GM18870 (cell line): ENCODE measurements at regions not wholly inside any gene's neighbourhood (a gene's known extent, or its start where the extent isn't known, plus 50 kb on each side); places are given as distances from the start of the nearest gene placed in this dataset.

Experiments
- ATAC-seq: cut with Tn5 transposase; IDR thresholded peaks from one replicate; pipeline ENCODE4 v1.9.1; 2021; ENCODE audit warnings: moderate library complexity; ENCODE audit not compliant: unreplicated experiment

DNA sequence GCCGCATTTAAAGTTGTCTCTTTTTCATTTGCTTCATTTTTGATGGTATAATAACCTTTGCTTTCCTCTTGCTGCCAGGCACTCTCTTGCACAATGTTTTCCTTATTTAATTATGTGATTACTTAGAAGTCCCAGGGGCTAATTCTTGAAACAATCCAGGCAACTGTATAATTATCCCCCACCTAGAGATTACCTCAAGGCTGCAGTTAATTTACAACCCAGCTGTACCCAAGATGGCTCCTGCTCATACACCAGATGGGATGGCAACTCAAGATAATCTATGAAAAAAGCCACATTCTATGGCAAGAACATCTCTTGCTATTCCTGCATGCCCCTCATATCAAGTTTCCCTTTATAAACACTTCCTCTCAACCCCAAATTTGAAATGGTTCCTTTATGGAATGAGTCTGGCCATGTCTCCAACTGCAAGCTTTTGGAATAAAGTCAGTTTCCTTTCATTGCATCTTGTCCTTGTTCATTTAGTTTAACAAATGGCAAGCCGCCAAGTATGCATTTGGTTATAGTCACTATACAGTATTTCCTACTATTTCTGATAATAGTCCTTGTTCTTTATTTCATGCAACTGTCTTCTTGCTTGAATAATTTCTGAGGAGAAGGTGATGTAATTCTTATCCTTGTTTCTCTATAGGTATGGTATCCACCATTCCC is 1042.6 kb downstream of the PLA2G4A start:
- ATAC-seq: no peak

DNA sequence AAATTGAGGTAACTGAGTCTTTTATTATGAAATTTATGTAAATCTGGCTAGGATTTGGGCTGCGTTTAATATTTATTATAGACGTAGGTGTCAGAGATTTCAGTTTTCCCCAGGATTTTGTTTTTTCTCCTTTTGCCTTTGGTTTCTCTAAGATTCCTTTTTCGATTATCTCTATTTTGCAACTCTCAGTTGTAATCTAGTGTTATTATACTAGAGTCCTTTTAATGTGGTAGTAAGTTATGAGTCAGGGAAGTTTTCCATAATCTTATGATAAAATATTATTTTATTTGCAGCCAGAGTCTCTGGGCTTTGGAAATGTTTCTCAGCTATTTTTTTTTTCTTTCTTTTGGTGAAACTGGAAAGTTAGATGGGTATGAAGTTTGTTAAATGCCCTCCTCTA is 1043.8 kb downstream of the PLA2G4A start:
- no peak for ATAC-seq

DNA sequence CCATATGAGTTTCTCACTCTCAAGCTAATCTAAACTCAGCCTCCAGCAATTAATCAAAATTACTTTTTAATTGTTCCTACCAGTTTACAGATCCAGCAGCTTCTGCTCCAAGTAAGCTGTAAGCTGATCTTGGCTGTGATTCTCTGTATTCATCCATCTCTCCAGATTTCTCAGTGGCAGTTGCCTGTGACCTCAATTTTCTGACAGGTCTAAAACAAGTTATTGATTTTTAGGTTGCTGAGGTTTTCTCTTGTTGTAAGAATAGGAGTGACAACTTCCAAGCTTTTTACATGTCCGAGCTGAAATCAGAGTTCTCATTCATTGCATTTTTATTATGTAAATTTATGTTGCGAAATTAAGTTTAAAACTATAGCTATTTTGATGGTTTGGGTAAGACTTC is 1044.4 kb downstream of the PLA2G4A start:
- no peak for ATAC-seq

DNA sequence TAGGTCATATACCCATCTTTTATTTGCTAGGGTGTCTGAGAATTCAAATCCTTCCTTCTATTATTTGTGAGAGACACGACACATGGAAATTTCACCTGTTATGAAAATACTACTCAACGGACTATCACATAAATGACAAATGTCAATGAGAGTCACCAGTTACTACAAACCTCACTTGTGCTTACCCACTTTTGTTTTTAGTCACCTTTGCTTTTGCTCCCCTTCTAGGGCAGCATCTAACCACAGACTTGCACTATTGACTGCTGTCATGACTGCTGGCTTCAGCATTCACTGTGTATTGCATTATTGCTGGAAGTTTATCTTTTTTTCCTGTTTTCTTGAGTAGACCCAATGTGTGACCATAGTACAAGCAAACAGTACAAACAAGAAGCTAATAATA is 1048.0 kb downstream of the PLA2G4A start:
- peak; percentile 80 for ATAC-seq

DNA sequence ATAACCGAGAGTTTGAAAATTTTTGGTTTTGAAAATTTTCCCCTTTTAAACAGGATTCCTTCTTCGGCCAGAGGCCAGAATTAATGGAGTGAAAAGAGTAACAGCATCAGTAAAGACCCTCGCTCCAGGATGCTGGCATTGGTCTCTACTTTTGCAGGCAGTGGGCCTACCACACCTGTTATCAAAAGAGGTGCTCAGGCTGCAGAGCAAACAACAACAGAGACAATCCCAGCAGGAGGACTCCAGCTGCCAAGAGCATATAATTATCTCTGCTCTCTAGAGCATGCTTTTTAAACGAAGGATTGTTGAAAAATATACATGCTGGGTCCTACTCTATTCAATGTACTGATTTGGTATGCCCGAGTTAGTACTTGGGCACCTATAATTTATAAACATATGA is 1048.5 kb downstream of the PLA2G4A start:
- ATAC-seq: no peak

DNA sequence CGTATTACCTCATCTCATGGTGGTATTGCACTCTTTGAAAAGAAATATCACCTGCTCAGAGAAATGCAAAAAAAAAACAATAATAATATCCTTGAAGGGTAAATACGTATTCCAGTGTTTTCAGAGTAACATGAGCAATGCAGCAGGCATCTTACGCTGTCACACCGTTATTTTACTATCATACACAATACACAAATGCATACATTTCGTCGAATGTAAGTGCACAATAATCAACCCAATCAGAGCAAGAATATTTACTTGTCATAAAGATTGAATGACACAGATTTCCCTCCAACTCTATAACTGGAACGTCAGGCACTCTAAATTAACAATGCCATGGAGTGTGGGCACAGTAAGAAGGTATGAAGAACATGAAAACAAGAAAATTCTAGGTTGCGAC is 1050.1 kb downstream of the PLA2G4A start:
- ATAC-seq: no peak

DNA sequence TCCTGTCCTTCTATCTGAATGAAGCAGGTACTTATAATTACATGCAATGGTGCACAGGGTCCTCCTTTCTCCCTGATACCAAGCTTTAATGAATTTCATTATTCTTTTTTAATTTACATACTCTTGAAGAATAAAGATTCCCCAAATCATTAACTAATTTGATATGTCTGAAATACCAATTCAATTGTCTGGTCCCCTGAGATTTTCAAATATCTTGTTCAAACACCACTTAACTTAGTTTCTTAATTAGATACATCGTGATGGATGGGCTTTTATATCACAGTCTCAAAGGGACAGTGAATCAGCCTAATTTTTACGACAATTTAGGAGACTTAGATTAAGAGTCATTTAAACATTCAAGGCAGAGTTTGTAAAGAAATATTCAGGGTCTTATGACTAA is 1054.6 kb downstream of the PLA2G4A start:
- ATAC-seq: no peak

DNA sequence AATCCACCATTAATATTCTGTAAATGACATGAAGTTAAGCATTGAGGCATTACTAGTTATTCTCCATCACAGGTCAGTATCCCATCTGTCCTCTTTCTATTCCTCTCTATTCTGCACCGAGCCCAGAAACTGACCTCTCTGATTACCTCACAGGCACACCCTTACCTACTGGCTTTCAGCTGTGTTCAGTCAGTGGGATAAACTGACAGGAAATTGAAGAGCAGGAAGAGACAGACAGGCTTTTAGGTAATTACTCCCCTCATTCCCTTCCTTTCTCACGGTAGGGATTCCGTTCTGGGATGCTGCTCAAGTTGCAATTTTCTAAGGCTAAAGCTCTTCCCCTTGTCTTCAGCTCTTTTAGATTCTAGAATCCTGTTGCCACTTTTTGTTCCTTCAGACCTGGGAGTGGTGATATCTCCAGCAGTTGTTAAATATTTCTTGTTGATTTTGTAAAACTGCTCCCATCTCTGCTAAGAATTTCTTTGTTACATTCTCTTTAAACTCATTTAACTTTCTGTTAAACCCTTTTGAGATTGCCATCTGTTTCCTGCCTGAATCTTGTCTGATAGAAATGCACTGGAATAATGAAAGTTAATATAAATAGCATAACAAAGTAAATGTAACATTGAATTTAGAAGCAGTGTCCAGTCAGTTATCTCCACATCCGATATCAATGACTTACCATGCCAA is 1063.4 kb downstream of the PLA2G4A start:
- ATAC-seq: no peak

DNA sequence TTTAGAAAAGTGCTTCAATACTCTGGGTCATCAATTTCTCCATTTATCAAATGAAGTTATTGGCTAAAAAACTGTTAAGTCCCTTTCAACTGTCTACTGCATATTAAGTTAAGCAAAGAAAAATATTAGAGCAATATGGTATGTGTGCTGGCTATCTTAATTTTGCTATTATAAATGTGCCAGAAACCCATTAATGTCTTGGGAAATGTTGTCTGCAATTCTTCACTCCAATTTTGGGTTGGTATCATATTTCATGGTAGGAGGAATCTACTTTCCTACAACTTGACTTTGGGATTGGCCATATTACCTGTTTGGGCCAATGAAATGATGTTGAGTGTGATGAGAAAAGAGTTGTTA is 1063.9 kb downstream of the PLA2G4A start:
- no peak for ATAC-seq

DNA sequence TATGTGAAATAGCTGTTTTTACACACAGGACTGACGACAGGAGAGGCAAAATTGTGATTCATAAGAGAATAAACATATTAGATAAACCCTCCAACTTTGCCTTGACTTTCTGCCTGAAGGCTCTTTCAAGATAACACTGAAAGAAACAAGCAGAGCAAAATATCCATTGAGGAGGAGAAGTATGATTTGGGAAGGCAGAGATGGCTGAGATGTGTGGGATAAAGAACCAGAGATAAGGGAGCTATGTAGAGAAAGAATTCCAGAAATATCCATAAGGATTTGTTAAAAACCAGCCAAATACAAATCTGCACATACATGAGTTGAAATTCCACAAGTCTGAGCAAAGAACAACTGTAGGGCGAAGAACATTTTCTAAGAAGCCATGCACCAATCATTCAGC is 1064.7 kb downstream of the PLA2G4A start:
- no peak for ATAC-seq

DNA sequence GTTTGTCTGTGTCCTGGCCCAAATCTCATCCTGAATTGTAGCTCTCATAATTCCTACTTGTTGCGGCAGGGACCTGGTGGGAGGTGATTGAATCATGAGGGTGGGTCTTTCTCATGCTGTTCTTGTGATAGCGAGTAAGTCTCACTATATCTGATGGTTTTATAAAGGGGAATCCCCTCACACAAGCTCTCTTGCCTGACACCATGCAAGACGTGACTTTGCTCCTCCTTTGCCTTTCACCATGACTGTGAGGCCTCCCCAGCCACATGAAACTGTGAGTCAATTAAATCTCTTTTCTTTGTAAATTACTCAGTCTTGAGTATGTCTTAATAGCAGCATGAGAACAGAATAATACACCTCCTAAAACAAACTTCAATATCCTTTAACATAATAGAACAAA is 1065.6 kb downstream of the PLA2G4A start:
- ATAC-seq: no peak

DNA sequence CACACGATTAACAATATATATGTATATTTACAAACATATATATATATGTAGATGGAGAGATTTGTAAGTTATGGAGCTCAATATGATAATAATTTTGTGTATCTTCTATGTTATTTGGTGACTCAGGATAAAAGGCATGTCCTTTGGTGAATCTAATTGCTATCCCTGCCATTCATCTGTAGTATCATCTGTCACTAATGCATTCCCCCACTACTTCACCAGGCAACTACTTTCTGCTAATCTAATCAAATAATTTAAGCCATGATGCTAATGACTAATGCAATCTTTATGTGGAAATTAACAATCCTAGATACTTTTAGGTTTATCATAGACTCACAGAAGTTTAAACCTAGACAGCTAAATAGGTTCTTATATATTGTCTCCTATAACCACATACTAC is 1074.5 kb downstream of the PLA2G4A start:
- no peak for ATAC-seq

DNA sequence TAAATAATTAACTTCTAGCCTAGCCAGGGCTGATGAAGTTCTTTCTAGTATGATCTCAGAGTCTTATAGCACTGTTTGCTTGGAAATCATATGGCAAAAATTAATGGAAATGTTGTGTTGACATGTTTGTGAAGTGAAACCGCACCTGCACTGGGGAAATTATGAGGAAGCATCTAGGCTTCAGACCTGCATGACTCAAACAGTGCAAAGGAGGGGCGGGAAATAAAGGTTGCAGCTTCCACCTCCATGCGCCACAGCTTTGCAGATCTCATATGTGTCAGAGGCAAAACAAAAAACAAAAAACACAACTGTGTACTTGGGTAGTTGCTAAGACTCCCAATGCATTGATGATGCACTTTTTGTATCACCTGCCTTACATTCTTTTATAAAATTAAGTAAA is 1080.6 kb downstream of the PLA2G4A start:
- no peak for ATAC-seq

DNA sequence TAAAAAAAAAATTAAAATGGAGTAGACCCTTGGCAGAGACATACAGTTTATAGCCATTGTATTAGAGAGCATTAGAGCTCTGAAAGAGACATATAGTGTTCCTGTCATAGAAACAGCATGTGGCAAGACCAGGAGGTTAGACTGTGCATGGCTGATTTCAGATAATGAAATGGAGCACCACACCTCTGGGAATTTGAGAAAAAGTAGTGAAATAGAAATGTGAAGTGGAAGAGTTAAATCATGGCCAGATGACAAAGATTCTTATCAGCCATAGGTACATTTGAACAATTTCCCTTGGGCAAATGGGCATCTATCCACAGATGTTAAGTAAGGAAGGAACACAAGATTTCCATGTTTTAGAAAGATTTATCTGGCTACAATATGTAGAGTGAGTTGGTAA is 1083.1 kb downstream of the PLA2G4A start:
- no peak for ATAC-seq

DNA sequence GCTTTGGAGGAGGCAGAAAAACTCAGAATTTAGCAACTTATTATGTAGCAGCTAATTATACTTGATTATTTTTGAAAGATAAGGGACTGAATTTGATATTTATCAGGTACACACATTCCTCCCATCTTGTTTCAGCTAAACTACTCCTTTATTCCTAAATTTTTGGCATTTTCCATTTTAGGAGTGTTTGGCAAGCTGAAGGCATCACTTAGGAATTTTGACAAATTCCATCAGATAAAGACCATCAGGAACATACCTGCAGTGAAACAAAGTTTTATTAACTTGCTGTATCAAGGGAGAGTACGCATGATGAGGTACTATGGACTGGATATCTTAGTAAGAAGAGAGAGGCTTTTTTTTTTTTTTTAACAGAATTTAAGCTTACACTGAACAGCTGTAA is 1092.2 kb downstream of the PLA2G4A start:
- ATAC-seq: no peak

DNA sequence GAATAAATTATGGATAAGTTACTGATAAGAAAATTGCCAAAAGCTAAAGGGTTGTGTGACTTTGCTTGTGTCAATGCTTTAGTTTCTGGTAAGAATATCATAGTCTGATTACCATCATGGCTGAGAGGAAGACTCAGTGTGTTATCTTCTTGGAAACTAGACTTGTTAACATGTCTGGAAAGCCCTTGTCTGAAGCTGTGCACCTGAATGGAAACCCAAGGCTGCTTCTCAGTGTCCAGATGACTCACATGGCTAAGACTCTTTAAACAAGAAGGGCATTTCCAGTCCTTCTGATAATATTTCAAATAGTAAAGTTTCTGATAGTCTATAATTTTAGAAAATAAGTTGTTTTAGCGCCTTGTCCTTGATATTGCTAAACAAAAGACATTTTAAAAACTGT is 1092.7 kb downstream of the PLA2G4A start:
- no peak for ATAC-seq

DNA sequence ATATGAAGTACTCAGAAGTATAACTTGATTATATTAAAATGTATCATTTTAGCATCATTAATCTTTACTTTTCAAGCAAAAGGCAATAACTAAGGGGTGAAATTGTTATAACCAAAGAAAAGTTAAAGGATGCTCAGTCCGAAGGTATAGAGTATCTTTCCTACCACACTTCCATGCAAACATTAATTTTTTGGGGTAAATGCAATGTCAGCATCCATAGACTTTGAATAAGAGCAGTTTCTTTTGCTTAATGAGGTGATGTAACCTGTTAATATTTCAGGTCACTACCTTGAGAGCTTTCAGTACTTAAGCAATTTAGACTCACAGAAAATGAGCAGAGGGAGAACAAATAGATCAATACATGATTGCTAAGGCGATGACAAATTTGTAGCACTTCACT is 1093.5 kb downstream of the PLA2G4A start:
- no peak for ATAC-seq

DNA sequence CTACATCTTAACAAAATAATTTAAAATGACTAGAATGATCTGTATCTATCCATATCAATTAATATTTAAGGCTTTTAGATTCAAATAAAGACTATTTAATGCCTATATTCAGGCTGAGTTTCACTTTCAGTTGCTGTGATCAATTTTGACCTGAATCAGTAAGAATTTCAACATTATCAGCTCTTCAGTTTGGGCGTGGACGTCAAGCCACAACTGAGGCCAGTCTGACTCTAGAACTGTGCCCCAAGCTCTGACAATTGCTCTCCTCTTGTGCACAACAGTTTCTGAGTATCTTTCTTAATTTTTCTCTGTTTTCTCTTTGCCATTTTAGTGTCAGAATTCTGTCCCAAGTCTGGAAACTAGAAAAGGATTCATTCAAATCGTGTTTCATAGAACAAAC is 1095.5 kb downstream of the PLA2G4A start:
- ATAC-seq: no peak

DNA sequence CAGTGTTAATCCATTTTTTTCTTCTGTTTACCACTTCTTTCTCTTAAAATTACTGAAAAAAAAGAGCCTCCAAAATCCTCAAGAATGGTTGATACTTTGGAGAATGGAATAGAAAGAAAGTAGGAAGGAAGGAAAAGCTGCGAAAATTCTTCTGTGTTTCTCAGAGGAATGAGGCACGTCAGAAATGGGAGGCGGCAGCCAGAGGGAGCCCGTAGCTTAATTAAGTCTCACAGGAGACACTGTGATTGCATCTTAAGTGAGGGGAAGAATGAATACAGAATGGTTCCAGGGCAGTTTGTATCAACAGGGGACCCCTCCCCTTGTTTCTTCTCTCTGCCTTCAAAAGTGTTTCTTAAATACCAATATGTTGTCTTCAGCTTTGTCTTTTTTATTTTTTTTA is 1099.5 kb downstream of the PLA2G4A start:
- peak; percentile 85 for ATAC-seq

DNA sequence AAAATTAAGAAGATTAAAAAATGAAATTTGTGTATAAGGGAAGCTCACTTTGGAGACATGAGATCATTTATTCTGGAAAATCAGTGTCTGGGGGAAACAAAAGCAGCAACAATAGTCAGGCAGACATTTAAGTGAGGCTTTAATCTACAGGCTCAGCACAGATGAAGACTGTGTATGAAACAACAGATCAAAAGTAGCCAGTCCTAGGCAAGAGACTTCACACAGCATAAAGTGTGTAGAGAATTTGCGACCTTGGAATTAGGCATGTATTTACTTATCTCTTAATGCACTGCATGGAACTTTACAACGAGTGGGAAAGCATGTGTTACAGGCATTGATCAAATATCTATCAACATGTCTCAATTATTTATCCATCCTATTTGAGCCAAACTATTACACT is 1099.9 kb downstream of the PLA2G4A start:
- no peak for ATAC-seq

DNA sequence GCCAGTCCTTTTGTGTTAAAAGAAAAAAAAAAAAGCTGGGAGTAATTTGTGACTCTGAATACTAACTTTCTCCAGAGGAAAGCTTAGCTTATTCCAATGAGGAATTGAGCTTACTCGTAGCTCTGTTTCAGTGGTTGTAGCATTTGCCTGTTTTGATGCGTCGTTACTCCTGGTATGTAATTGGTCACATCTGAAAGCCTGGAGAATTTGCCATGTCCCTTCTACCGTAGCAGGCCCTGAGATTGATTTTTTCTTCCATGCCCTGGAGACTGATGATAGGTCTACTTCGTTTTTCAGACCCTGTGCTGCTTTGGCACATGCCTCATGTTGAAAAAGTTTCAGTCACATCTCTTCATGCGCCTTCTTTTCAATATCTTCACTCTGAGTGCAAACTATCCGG is 1103.0 kb downstream of the PLA2G4A start:
- ATAC-seq: no peak

DNA sequence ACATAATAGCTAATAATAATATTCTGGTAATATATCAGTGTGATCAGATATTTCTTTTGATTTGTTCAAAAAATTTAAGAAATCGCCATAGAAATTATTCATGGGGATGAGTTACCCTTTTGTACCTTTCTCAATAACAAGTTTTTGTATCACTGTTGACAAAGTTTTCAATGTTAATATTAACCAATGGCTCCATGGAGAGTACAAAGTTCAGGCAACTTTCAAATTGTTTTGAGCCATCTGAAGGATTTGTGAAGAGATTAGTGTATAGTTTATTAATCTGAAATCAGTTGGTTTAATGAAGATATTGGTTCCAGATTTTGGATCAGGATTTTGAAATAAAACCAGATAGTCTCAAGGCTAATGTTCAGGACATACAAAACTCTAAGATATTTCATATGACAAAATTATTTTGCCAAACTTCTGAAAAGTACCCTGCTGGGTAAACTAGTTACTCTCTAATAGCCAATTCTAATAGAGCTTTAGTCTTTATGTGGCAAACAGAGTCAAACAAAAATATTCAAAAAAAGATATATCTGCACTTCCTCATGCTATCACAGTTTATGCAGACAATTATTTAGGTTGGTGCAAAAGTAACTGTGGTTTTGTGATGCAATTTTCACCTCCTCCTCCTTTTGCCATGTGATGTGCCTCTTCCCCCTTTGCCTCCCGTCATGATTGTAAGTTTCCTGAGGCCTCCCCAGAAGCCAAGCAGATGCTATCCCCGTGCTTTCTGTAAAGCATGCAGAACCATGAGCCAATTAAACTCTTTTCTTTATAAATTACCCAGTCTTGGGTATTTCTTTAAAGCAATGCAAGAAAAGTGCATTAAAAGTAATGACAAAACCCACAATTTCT is 1105.0 kb downstream of the PLA2G4A start:
- ATAC-seq: no peak
